K562 (cell line): ENCODE measurements at regions not wholly inside any gene's neighbourhood (a gene's known extent, or its start where the extent isn't known, plus 50 kb on each side); places are given as distances from the start of the nearest gene placed in this dataset.
A peak's percentile ranks its signal among the peaks of the same experiment; 100 is the strongest.

ENCODE experiments used
- E4F1 ChIP-seq: fragments of 250-450 bp; sonication (Bioruptor Pico); IDR thresholded peaks from 2 replicates; pipeline ENCODE4 v1.5.0; 2021; ENCODE audit warnings: mild to moderate bottlenecking, borderline replicate concordance
- FUS ChIP-seq: fragments of 200-400 bp; formaldehyde crosslinking; optimal IDR thresholded peaks from 2 replicates; pipeline ENCODE3; 2017; ENCODE audit warnings: low read depth, low read length
- GATA2 ChIP-seq: sonication (generic); formaldehyde crosslinking; IDR thresholded peaks from 2 replicates; pipeline ENCODE4 v1.4.0; 2020; ENCODE audit warnings: mild to moderate bottlenecking, missing genetic modification reagents
- MGA ChIP-seq: fragments of 450-650 bp; IDR thresholded peaks from 2 replicates; pipeline ENCODE4 v1.6.1; 2016; ENCODE audit warnings: mild to moderate bottlenecking, moderate library complexity
- MXI1 ChIP-seq: IDR thresholded peaks from 2 replicates; pipeline ENCODE4 v1.6.1; 2011; ENCODE audit warnings: low read depth, mild to moderate bottlenecking, improper control_type of control experiment, low read length
- POLR2H ChIP-seq: IDR thresholded peaks from 2 replicates; pipeline ENCODE4 v1.6.1; 2016; ENCODE audit warnings: missing genetic modification characterization, low read depth, mild to moderate bottlenecking, control low read depth, missing compliant biosample characterization, moderate library complexity
- RBM34 ChIP-seq: fragments of 200-400 bp; formaldehyde crosslinking; IDR thresholded peaks from 2 replicates; pipeline ENCODE4 v1.6.1; 2018; ENCODE audit warnings: low read length, borderline replicate concordance; ENCODE audit not compliant: insufficient read depth
- TBL1XR1 ChIP-seq, 2 experiments: IDR thresholded peaks; 2 replicates each; pipeline ENCODE4 v1.6.1; 2012; ENCODE audit warnings: improper control_type of control experiment in 2 of 2, low read length in 2 of 2, mild to moderate bottlenecking in 1 of 2
- TBP ChIP-seq: optimal IDR thresholded peaks from 2 replicates; pipeline ENCODE3; 2011; ENCODE audit warnings: low read depth, low read length, improper control_type of control experiment
- ZNF609 ChIP-seq: sonication (generic); formaldehyde crosslinking; IDR thresholded peaks from 2 replicates; pipeline ENCODE4 v1.8.1; 2023; ENCODE audit warnings: missing genetic modification reagents, mild to moderate bottlenecking, borderline replicate concordance

GRCh38 chr2:200155652-200156051 is 150.8 kb upstream of the SPATS2L start (continued):
- TF ChIP-seq MGA (0 out of 2 replicates have a peak, but pooled peaks have one; percentile 1), GATA2 (CRISPR knock-in tag) (no peak), FUS (no peak), ZNF609 (CRISPR knock-in tag) (no peak), E4F1 (CRISPR knock-in tag) (no peak), TBP (no peak), TBL1XR1 (IDR thresholded peaks at IDR 0.05; ENCODE audit: low read length in 2 of 2) (no peak), POLR2H (no peak), MXI1 (no peak), RBM34 (no peak)
